Tibial artery (tissue), 4 donors: ENCODE measurements at regions not wholly inside any gene's neighbourhood (a gene's known extent, or its start where the extent isn't known, plus 50 kb on each side); places are given as distances from the start of the nearest gene placed in this dataset.
"Not testable (repeated sequence)": the region's sequence is repeated elsewhere in the genome, so short reads cannot be mapped to it uniquely, and the experiment has no call there.

Experiments used
- DNase-seq, 2 donors: peaks; one replicate each; pipeline ENCODE4 v3.0.0-alpha.2; 2019
- H3K27ac ChIP-seq, 2 donors: fragments of 200-600 bp; sonication (generic) in 1 of 2; 1 replicate in 1 of 2; 2 replicates in 1 of 2; pipeline ENCODE4 v1.5.1; 2018 to 2019; ENCODE audit warnings: mild to moderate bottlenecking in 1 of 2
- H3K27me3 ChIP-seq, 2 donors: fragments of 200-600 bp; sonication (generic) in 1 of 2; one replicate each; pipeline versions ENCODE4 v1.5.1 to v1.6.0; 2016 to 2019
- H3K36me3 ChIP-seq, 3 donors: fragments of 200-600 bp; sonication (generic) in 2 of 3; one replicate each; pipeline ENCODE4 v1.5.1; 2016 to 2019; ENCODE audit warnings: mild to moderate bottlenecking in 2 of 3
- H3K4me1 ChIP-seq, 4 donors: fragments of 200-600 bp; sonication (generic) in 2 of 4; 1 replicate in 3 of 4; 2 replicates in 1 of 4; pipeline ENCODE4 v1.5.1; 2016 to 2019
- H3K4me3 ChIP-seq, 2 donors: fragments of 200-600 bp; sonication (generic) in 1 of 2; 1 replicate in 1 of 2; 2 replicates in 1 of 2; pipeline ENCODE4 v1.5.1; 2018 to 2019; ENCODE audit warnings: mild to moderate bottlenecking in 2 of 2
- H3K9me3 ChIP-seq, 3 donors: fragments of 200-600 bp; sonication (generic) in 1 of 3; one replicate each; pipeline ENCODE4 v1.5.1; 2016 to 2019
- CTCF ChIP-seq, 2 experiments: fragments of 200-600 bp in 1 of 2; fragments of 450-650 bp in 1 of 2; IDR thresholded peaks; one replicate each; pipeline ENCODE4 v1.5.1; 2017 to 2019; ENCODE audit warnings: antibody characterized with exemption in 2 of 2, mild to moderate bottlenecking in 1 of 2, moderate library complexity in 1 of 2
- intact Hi-C: fragments of 100-400 bp; cut with DNase I; formaldehyde crosslinking; loops from one replicate; pipeline ENCODE4 v1.15.0; 2023; ENCODE audit warnings: low total_unique reads

- no peaks in the 10 kb centered on the region for H3K9me3 ChIP-seq
- H3K27ac ChIP-seq, result no peak overlapping the region
- H3K27me3 ChIP-seq, result no peaks in the 10 kb centered on the region
- no peaks in the 10 kb centered on the region for H3K4me1 ChIP-seq
- no peak for DNase-seq
- no peaks in the 10 kb centered on the region for H3K36me3 ChIP-seq
- no peak overlapping the region for H3K4me3 ChIP-seq
- intact Hi-C loops, result no loop called here
- TF ChIP-seq CTCF (IDR thresholded peaks at IDR 0.05), result no peak
Observed at GRCh38 chr13:65293530-65294198, 1936.5 kb downstream of the PCDH9 start.

- Histone ChIP-seq H3K4me1 (no peaks in the 10 kb centered on the region), H3K27me3 (no peaks in the 10 kb centered on the region), H3K36me3 (no peaks in the 10 kb centered on the region), H3K9me3 (no peaks in the 10 kb centered on the region), H3K27ac (no peak overlapping the region), H3K4me3 (no peak overlapping the region)
- DNase-seq, result no peak
- no peak for TF ChIP-seq CTCF (IDR thresholded peaks at IDR 0.05)
- intact Hi-C loops, result no loop called here
Observed at GRCh38 chr13:65292488-65292901, 1937.6 kb downstream of the PCDH9 start.

GRCh38 chr13:65287405-65287804 lies 1942.7 kb downstream of the PCDH9 start:
- H3K4me3 ChIP-seq, result no peak overlapping the region
- intact Hi-C loops, result no loop called here
- DNase-seq, result no peak
- no peaks in the 10 kb centered on the region for H3K4me1 ChIP-seq
- no peaks in the 10 kb centered on the region for H3K9me3 ChIP-seq
- TF ChIP-seq CTCF (IDR thresholded peaks at IDR 0.05), result no peak
- H3K27ac ChIP-seq, result no peak overlapping the region
- H3K27me3 ChIP-seq, result no peaks in the 10 kb centered on the region
- H3K36me3 ChIP-seq, result no peaks in the 10 kb centered on the region

- H3K27ac ChIP-seq, result no peak overlapping the region
- intact Hi-C loops, result no loop called here
- no peaks in the 10 kb centered on the region for H3K9me3 ChIP-seq
- no peaks in the 10 kb centered on the region for H3K36me3 ChIP-seq
- TF ChIP-seq CTCF (IDR thresholded peaks at IDR 0.05), result no peak
- no peak for DNase-seq
- H3K4me1 ChIP-seq, result no peaks in the 10 kb centered on the region
- H3K27me3 ChIP-seq, result no peaks in the 10 kb centered on the region
- no peak overlapping the region for H3K4me3 ChIP-seq
Observed at GRCh38 chr13:65275838-65276630, 1954.1 kb downstream of the PCDH9 start.

GRCh38 chr13:65275108-65275507 lies 1955.0 kb downstream of the PCDH9 start:
- no peak for TF ChIP-seq CTCF (IDR thresholded peaks at IDR 0.05)
- no peaks in the 10 kb centered on the region for H3K36me3 ChIP-seq
- DNase-seq, result no peak
- H3K9me3 ChIP-seq, result no peaks in the 10 kb centered on the region
- H3K4me1 ChIP-seq, result no peaks in the 10 kb centered on the region
- intact Hi-C loops, result no loop called here
- no peak overlapping the region for H3K27ac ChIP-seq
- H3K27me3 ChIP-seq, result no peaks in the 10 kb centered on the region
- H3K4me3 ChIP-seq, result no peak overlapping the region

- H3K9me3 ChIP-seq, H3K27ac ChIP-seq, H3K4me1 ChIP-seq, H3K4me3 ChIP-seq, DNase-seq, intact Hi-C loops, H3K27me3 ChIP-seq, H3K36me3 ChIP-seq: not testable (repeated sequence)
Observed at GRCh38 chr13:65273811-65274420, 1956.2 kb downstream of the PCDH9 start.
